ENCODE measurements at regions not wholly inside any gene's neighbourhood (a gene's known extent, or its start where the extent isn't known, plus 50 kb on each side); places are given as distances from the start of the nearest gene placed in this dataset.

DNA sequence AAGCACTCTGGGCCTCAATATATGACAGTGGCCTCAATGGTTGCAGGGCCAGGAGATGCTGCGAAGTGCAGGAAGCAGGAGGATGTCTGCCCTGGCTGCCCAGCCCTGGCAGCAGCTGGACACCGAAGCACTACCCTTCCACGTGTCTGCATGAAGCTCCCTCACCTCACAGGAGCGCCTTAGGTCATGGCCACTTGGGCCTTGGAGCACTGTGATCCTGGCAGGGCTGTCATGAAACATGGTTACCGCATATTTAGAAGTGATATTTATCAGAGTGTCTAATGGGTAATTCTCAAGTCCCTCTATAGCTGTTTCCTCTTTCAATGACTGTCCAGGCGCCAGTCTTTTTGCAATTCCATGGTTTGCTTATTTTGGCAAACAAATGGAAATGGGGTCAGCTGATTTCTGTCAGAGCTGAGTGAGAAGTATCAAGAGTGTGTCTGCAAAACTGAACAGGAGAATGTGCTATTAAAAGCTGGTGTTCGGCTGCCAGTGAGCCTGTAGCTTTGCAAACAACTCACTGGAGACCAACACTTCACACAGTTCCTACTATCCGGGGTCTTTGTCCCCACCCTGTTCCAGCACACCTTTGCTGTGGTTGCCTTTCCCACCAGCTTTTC lies 285.9 kb downstream of the KIF4B start:
- Histone ChIP-seq H3K4me3 (ENCODE audit: low read length in 3 of 3) (no peak overlapping the region), H3K4me1 (ENCODE audit: control insufficient read depth in 3 of 3, insufficient read depth in 3 of 3, low read length in 3 of 3) (no peaks in the 10 kb centered on the region), H3K9me3 (ENCODE audit: control insufficient read depth in 3 of 3, low read length in 3 of 3) (no peaks in the 10 kb centered on the region), H3K27me3 (ENCODE audit: control insufficient read depth in 3 of 3, insufficient read depth in 3 of 3, low read length in 3 of 3) (no peaks in the 10 kb centered on the region), H3K9ac (ENCODE audit: low read depth in 1 of 3, low read length in 3 of 3) (no peak overlapping the region), H3K27ac (ENCODE audit: low read depth, low read length) (no peak overlapping the region), H3K36me3 (ENCODE audit: control insufficient read depth in 3 of 3, insufficient read depth in 3 of 3, low read length in 3 of 3) (no peaks in the 10 kb centered on the region)

DNA sequence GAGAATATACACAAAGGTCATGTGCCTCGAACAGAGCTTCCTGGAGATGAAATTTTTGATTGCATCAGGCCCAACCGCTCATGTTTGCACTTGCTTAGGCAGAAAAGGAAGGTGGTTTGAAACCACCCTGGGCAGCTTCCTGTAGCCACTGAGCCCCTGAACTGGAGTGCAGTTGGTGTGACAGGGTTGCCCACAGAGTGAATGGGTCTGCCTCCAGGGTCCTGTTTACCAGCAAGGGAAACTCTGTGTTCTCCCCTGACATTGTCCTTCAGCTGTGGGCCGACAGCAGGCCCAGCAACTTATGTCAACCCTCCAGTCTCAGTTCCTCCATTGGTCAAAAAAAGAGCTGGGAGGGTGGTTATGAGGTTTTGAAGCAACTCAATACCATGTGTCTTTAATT lies 289.6 kb downstream of the KIF4B start:
- Histone ChIP-seq H3K36me3 (ENCODE audit: control insufficient read depth in 3 of 3, insufficient read depth in 3 of 3, low read length in 3 of 3) (no peaks in the 10 kb centered on the region), H3K9ac (ENCODE audit: low read depth in 1 of 3, low read length in 3 of 3) (no peak overlapping the region), H3K27me3 (ENCODE audit: control insufficient read depth in 3 of 3, insufficient read depth in 3 of 3, low read length in 3 of 3) (no peaks in the 10 kb centered on the region), H3K4me3 (ENCODE audit: low read length in 3 of 3) (no peak overlapping the region), H3K4me1 (ENCODE audit: control insufficient read depth in 3 of 3, insufficient read depth in 3 of 3, low read length in 3 of 3) (no peaks in the 10 kb centered on the region), H3K9me3 (ENCODE audit: control insufficient read depth in 3 of 3, low read length in 3 of 3) (no peaks in the 10 kb centered on the region), H3K27ac (ENCODE audit: low read depth, low read length) (no peak overlapping the region)

DNA sequence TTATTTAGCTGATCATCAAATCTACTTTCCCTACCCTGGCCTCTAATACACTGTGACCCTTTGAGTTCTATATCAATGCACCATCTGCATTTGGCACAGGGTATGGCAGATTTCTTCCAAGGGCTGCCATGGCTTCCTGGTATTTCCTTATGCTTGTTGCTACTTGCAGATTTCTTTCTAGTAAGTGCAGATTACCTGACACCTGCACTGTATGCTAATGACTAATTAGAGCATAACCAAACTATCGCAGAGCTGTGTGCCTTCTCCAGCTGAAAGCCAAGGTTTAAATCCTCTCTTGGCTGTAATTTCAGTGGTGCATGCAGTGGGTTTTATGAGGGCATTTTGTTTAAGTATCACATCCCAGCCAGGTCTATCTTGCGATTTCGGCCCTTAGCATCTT lies 293.7 kb downstream of the KIF4B start:
- H3K27me3 ChIP-seq (ENCODE audit: control insufficient read depth in 3 of 3, insufficient read depth in 3 of 3, low read length in 3 of 3): no peaks in the 10 kb centered on the region
- H3K9ac ChIP-seq (ENCODE audit: low read depth in 1 of 3, low read length in 3 of 3): no peak overlapping the region
- no peaks in the 10 kb centered on the region for H3K4me1 ChIP-seq (ENCODE audit: control insufficient read depth in 3 of 3, insufficient read depth in 3 of 3, low read length in 3 of 3)
- no peak overlapping the region for H3K27ac ChIP-seq (ENCODE audit: low read depth, low read length)
- no peaks in the 10 kb centered on the region for H3K9me3 ChIP-seq (ENCODE audit: control insufficient read depth in 3 of 3, low read length in 3 of 3)
- H3K4me3 ChIP-seq (ENCODE audit: low read length in 3 of 3): no peak overlapping the region
- H3K36me3 ChIP-seq (ENCODE audit: control insufficient read depth in 3 of 3, insufficient read depth in 3 of 3, low read length in 3 of 3): no peaks in the 10 kb centered on the region

DNA sequence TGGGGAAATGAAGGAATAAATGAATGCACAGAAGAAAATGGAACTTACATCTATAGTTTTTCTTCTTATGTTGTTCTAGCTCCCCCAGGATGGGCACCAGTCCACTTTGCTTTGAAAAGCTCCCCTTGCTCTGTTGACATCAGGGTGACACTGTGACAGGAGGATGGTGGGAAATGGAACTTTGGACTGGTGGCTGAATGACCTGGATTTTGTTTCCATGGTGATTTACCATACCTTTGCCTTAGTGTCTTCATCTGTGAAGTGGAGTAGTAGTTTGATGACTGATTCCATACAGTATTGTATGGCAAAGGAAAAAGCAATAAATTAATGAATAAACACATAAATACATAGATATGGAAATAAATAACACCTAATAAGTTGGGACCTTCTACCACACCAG lies 294.7 kb downstream of the KIF4B start:
- no peak overlapping the region for H3K4me3 ChIP-seq (ENCODE audit: low read length in 3 of 3)
- no peaks in the 10 kb centered on the region for H3K4me1 ChIP-seq (ENCODE audit: control insufficient read depth in 3 of 3, insufficient read depth in 3 of 3, low read length in 3 of 3)
- H3K27me3 ChIP-seq (ENCODE audit: control insufficient read depth in 3 of 3, insufficient read depth in 3 of 3, low read length in 3 of 3): no peaks in the 10 kb centered on the region
- H3K27ac ChIP-seq (ENCODE audit: low read depth, low read length): no peak overlapping the region
- no peaks in the 10 kb centered on the region for H3K9me3 ChIP-seq (ENCODE audit: control insufficient read depth in 3 of 3, low read length in 3 of 3)
- H3K36me3 ChIP-seq (ENCODE audit: control insufficient read depth in 3 of 3, insufficient read depth in 3 of 3, low read length in 3 of 3): no peaks in the 10 kb centered on the region
- H3K9ac ChIP-seq (ENCODE audit: low read depth in 1 of 3, low read length in 3 of 3): no peak overlapping the region

DNA sequence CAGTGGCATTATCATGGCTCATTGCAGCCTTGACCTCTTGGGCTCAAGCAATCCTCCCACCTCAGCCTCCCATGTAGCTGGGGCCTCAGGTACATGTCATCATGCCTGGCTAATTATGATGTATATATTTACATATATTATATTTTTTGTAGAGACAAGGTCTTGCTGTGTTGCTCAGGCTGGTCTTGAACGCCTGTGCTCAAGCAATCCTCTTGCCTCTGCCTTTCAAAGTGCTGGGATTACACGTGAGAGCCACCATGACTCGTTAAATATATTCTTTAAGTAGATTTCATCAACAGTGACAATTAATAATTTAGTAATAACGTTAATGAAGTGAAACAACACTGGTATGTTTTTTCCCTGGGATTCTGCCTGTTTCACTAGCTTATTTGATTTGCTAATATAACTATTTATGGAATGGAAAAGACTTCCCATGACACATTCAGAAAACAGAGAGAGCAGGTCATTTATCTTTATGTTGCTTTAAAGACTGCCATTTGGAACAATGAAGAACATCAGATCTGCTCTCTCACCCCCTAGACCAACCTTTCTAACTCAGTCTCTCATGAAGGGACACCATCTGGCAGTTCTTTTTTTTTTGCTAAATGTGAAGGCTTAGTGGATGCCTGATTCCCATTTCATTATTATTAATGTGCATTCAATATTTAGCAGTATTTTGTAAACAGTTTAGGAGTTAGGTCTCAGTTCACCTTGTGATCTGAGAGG lies 295.6 kb downstream of the KIF4B start:
- no peak overlapping the region for H3K9ac ChIP-seq (ENCODE audit: low read depth in 1 of 3, low read length in 3 of 3)
- H3K4me3 ChIP-seq (ENCODE audit: low read length in 3 of 3): no peak overlapping the region
- no peaks in the 10 kb centered on the region for H3K9me3 ChIP-seq (ENCODE audit: control insufficient read depth in 3 of 3, low read length in 3 of 3)
- H3K27me3 ChIP-seq (ENCODE audit: control insufficient read depth in 3 of 3, insufficient read depth in 3 of 3, low read length in 3 of 3): no peaks in the 10 kb centered on the region
- no peak overlapping the region for H3K27ac ChIP-seq (ENCODE audit: low read depth, low read length)
- H3K4me1 ChIP-seq (ENCODE audit: control insufficient read depth in 3 of 3, insufficient read depth in 3 of 3, low read length in 3 of 3): no peaks in the 10 kb centered on the region
- H3K36me3 ChIP-seq (ENCODE audit: control insufficient read depth in 3 of 3, insufficient read depth in 3 of 3, low read length in 3 of 3): no peaks in the 10 kb centered on the region

DNA sequence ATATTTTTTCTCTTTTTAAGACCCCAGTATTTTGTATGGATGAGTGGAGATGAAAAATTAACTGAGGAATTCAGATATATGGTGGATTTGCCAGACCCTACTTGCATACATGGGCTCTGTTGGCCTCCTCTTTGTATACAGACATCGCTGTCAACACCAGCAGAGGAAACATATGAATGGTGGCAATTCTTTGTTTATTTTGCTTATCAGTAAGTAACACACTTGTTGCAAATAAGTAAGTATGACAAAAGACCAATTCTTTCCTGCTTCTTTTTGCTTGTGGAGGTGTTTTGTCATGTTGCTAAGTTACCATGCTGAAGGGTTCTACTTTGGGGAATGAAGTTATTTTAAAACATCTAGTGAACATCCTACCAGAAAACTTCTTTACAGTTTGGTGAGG lies 298.2 kb downstream of the KIF4B start:
- no peaks in the 10 kb centered on the region for H3K9me3 ChIP-seq (ENCODE audit: control insufficient read depth in 3 of 3, low read length in 3 of 3)
- no peak overlapping the region for H3K9ac ChIP-seq (ENCODE audit: low read depth in 1 of 3, low read length in 3 of 3)
- H3K27ac ChIP-seq (ENCODE audit: low read depth, low read length): no peak overlapping the region
- no peaks in the 10 kb centered on the region for H3K4me1 ChIP-seq (ENCODE audit: control insufficient read depth in 3 of 3, insufficient read depth in 3 of 3, low read length in 3 of 3)
- no peaks in the 10 kb centered on the region for H3K36me3 ChIP-seq (ENCODE audit: control insufficient read depth in 3 of 3, insufficient read depth in 3 of 3, low read length in 3 of 3)
- no peak overlapping the region for H3K4me3 ChIP-seq (ENCODE audit: low read length in 3 of 3)
- no peaks in the 10 kb centered on the region for H3K27me3 ChIP-seq (ENCODE audit: control insufficient read depth in 3 of 3, insufficient read depth in 3 of 3, low read length in 3 of 3)

DNA sequence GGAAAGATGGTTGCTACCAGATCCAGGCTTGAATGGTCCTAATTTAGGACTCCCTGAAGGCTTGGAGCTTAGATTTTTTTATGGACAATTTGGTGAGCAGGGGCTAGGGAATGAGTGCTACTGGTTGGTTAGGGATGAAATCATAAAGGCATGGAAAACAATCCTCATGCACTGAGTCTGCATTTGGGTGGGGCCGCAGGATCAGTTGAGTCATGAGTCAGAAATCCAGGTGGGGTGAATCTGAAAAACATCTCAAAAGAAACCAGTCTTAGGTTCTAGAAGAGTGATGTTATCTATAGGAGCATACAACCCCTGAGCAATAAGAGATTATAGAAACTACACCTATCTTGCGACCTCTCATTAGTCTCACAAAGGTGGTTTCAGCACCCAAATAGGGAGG lies 300.0 kb downstream of the KIF4B start:
- Histone ChIP-seq H3K4me1 (ENCODE audit: control insufficient read depth in 3 of 3, insufficient read depth in 3 of 3, low read length in 3 of 3) (no peaks in the 10 kb centered on the region), H3K27ac (ENCODE audit: low read depth, low read length) (no peak overlapping the region), H3K36me3 (ENCODE audit: control insufficient read depth in 3 of 3, insufficient read depth in 3 of 3, low read length in 3 of 3) (no peaks in the 10 kb centered on the region), H3K9ac (ENCODE audit: low read depth in 1 of 3, low read length in 3 of 3) (no peak overlapping the region), H3K9me3 (ENCODE audit: control insufficient read depth in 3 of 3, low read length in 3 of 3) (peaks cover 0 to 3% (median 0%) of the 10 kb centered on the region in 3 donors), H3K27me3 (ENCODE audit: control insufficient read depth in 3 of 3, insufficient read depth in 3 of 3, low read length in 3 of 3) (no peaks in the 10 kb centered on the region), H3K4me3 (ENCODE audit: low read length in 3 of 3) (no peak overlapping the region)

DNA sequence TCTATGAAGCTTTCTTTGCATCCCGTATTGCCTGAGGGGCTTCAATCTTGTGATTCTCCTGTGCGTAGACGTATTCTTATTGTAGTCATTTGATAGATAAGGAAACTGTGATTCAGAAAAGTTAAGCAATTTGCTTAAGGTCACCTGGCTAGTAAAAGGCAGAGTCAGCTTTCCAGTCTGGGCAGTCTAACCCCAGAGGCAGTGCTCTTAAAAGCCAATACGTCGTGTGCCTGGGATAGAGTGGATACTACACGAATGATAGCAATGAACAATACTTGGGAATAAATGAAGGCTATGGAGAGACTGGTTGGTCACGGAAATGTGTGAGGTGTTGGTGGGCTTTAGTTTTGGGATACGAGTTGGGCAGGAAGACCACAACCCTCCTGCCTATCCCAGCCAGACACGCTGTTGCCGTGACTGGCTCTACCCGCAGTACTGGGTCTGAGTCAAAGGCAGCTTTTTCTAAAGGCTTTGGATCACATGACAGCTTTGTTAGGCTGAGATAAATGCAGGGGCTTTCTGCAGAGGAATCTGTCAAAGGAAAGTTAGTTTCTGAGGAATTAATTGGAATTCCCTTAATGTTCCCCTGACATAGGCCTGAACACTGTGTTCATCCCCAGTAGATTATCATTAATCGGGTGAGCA lies 302.6 kb downstream of the KIF4B start:
- Histone ChIP-seq H3K9me3 (ENCODE audit: control insufficient read depth in 3 of 3, low read length in 3 of 3) (peaks cover 0 to 3% (median 0%) of the 10 kb centered on the region in 3 donors), H3K9ac (ENCODE audit: low read depth in 1 of 3, low read length in 3 of 3) (no peak overlapping the region), H3K4me3 (ENCODE audit: low read length in 3 of 3) (no peak overlapping the region), H3K27me3 (ENCODE audit: control insufficient read depth in 3 of 3, insufficient read depth in 3 of 3, low read length in 3 of 3) (no peaks in the 10 kb centered on the region), H3K36me3 (ENCODE audit: control insufficient read depth in 3 of 3, insufficient read depth in 3 of 3, low read length in 3 of 3) (no peaks in the 10 kb centered on the region), H3K4me1 (ENCODE audit: control insufficient read depth in 3 of 3, insufficient read depth in 3 of 3, low read length in 3 of 3) (no peaks in the 10 kb centered on the region), H3K27ac (ENCODE audit: low read depth, low read length) (no peak overlapping the region)

DNA sequence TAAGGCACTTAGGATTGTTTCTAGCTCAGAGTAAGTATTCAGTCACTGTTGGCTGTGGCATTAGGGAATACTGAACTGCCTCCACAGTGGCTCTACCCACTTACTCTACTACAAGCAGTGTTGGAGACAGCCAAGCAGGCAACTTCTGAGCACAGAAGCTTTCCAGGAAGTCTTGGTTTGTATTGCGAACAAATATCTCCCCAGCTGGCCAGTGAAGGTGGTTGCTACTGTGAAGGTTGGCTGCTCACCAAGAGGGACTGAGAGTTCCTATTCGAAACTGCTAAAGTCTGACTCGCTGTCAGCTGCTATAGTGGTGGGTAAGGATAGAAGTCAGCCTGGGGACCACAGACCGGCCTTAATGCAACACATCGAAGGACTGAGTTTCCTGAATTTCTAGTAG lies 319.1 kb downstream of the KIF4B start:
- Histone ChIP-seq H3K9ac (ENCODE audit: low read depth in 1 of 3, low read length in 3 of 3) (no peak overlapping the region), H3K4me1 (ENCODE audit: control insufficient read depth in 3 of 3, insufficient read depth in 3 of 3, low read length in 3 of 3) (no peaks in the 10 kb centered on the region), H3K4me3 (ENCODE audit: low read length in 3 of 3) (no peak overlapping the region), H3K36me3 (ENCODE audit: control insufficient read depth in 3 of 3, insufficient read depth in 3 of 3, low read length in 3 of 3) (no peaks in the 10 kb centered on the region), H3K9me3 (ENCODE audit: control insufficient read depth in 3 of 3, low read length in 3 of 3) (no peaks in the 10 kb centered on the region), H3K27ac (ENCODE audit: low read depth, low read length) (no peak overlapping the region), H3K27me3 (ENCODE audit: control insufficient read depth in 3 of 3, insufficient read depth in 3 of 3, low read length in 3 of 3) (no peaks in the 10 kb centered on the region)

DNA sequence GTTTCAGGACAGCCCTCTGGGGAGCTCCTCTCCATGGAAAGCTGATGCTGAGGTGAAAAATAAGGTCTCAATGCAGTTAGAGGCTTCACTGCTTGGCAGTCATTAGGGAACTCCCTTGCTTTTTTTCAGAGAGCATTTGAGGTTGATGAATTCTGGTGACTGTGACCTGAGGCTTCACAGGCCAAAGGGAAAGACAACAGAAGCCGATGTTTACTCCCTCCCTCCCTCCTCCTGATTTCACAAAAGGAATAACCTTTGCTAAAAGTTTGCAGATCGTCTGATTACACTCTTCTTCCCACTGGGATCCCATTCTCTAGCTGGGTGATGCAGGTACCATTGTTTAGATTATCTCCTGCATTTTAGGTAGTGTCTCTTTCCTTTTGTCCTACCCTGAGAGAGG lies 329.4 kb downstream of the KIF4B start:
- Histone ChIP-seq H3K36me3 (ENCODE audit: control insufficient read depth in 3 of 3, insufficient read depth in 3 of 3, low read length in 3 of 3) (no peaks in the 10 kb centered on the region), H3K27me3 (ENCODE audit: control insufficient read depth in 3 of 3, insufficient read depth in 3 of 3, low read length in 3 of 3) (no peaks in the 10 kb centered on the region), H3K9me3 (ENCODE audit: control insufficient read depth in 3 of 3, low read length in 3 of 3) (no peaks in the 10 kb centered on the region), H3K9ac (ENCODE audit: low read depth in 1 of 3, low read length in 3 of 3) (no peak overlapping the region), H3K4me3 (ENCODE audit: low read length in 3 of 3) (no peak overlapping the region), H3K4me1 (ENCODE audit: control insufficient read depth in 3 of 3, insufficient read depth in 3 of 3, low read length in 3 of 3) (no peaks in the 10 kb centered on the region), H3K27ac (ENCODE audit: low read depth, low read length) (no peak overlapping the region)

Data from skeletal muscle tissue (tissue), 3 donors.